ENCODE measurements at regions not wholly inside any gene's neighbourhood (a gene's known extent, or its start where the extent isn't known, plus 50 kb on each side); places are given as distances from the start of the nearest gene placed in this dataset.

- TF ChIP-seq POLR2A (IDR thresholded peaks at IDR 0.05) (no peak), CTCF (IDR thresholded peaks at IDR 0.05) (no peak), POLR2AphosphoS5 (IDR thresholded peaks at IDR 0.05) (no peak), EP300 (IDR thresholded peaks at IDR 0.05) (no peak)
Measured at GRCh38 chr4:66926687-66927086, 618.6 kb downstream of the CENPC start.
